ENCODE measurements at regions not wholly inside any gene's neighbourhood (a gene's known extent, or its start where the extent isn't known, plus 50 kb on each side); places are given as distances from the start of the nearest gene placed in this dataset.
"Not testable (repeated sequence)": the region's sequence is repeated elsewhere in the genome, so short reads cannot be mapped to it uniquely, and the experiment has no call there.

GRCh38 chr7:29677254-29677653 lies 113.6 kb downstream of the PRR15 start:
- not testable (repeated sequence) for TF ChIP-seq CTCF, POLR2A (IDR thresholded peaks at IDR 0.05)

Measured in testis (tissue), 2 donors.